Left forelimb (tissue), 1 donor: ENCODE measurements at regions not wholly inside any gene's neighbourhood (a gene's known extent, or its start where the extent isn't known, plus 50 kb on each side); places are given as distances from the start of the nearest gene placed in this dataset.

Source experiments
- DNase-seq: peaks from one replicate; pipeline ENCODE4 v3.0.0-alpha.2; 2018; ENCODE audit warnings: low spot score

DNA sequence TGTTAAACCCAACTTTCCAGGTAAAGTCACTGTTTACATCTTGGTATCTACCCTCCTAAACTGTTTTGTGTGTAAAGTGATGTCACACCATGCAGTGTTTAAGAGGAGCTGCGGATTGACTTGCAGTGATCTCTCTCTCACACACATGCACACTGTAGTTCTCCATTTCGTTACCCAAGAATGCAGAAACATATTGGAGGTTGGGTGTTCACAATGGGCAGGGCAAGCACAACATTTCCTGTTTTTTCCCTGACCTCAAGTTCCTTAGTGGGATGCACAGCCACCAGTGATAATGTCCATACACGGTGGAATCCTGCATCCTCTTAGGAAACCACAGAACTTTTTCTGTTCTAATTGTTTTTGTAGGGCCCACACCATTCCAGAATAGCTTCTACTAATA is 85.3 kb upstream of the CFAP20DC start:
- no peak for DNase-seq

DNA sequence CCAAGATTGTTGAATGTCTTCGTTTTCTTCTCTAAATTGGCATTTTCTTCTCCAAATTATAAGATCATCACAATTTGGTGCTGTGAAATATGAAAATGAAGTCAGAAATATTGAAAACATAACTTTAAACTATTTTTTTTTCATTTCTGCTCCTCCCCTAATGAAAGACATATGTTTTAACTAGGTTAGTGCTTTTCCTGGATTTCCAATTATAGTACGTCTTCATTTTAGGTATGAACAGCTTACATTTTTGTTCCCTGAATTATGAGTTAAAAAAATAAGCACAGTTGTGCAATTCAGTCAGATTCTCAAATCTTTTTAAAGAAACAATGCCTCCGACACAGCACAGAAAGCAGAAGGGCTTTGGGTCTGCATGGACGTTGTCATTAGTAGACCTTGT is 83.5 kb upstream of the CFAP20DC start:
- no peak for DNase-seq

DNA sequence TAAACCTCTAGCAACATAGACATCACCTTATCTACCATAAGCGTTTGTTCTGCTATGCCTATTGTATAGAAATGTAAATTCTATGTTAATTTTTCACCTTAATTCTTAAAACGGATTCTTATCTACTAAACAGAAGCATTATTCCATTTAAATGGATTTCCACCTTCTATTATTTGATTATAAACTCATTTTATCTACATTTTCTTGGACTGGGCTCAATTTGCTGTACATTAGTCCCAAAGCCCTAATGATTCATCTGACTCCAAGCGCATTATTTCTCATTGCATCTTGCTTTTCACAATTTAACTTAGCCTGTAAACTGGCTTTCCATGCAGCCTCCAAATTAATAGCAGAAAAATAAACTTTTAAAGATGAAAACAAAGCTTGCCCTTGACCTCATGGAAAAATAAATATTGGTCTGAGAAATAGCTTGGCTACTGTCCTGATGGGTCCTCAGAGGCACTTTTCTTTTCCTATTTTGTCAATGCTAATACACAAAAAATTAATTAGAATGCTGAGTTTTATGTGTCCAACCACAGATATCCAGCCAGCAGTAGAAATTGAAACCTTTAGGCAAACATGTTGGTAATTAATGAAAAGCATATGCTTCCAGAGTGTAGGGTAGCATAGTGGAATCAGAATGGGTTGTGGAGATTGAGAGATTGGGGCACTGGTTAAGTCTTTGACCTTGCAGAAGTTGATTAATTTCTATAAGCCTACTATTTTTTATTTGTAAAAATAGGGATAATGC is 81.4 kb upstream of the CFAP20DC start:
- DNase-seq = no peak

DNA sequence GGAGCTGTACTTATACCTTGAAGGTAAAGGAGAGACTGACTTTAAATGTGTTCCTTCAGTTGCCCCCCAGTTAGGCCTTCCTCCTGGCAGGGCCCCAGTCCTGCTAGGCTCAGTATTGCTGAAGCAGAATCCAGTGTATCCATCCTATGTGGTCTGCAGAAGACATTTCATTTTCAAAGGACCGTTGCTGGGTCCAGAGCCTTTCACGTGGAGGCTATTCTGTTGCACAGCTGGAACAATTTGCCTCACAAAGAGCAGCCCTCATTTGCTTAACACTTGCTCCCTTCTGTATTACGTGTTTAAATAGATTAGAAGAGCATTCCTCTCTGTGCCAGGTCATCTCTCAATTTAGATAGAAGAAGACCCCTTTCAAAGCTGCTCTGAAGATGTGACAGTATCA is 78.9 kb upstream of the CFAP20DC start:
- no peak for DNase-seq

DNA sequence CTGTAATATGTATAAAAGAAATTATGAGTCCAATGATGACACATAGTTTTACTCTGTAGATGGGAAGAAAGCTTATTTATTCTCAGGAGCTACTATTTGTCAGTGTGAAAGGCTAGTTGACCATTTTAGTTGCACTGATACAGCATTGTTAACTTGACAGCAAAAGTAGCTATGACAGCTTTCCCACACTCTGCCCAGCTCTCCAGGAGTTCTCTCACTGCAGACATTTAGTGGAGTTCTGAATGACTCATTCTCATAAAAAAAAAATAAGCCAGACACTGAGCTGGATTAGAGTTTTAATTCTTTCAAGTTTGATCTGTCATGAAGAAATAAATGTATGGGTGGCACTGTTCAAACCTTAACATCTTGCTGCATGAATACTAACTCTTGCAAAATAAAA is 77.2 kb upstream of the CFAP20DC start:
- no peak for DNase-seq

DNA sequence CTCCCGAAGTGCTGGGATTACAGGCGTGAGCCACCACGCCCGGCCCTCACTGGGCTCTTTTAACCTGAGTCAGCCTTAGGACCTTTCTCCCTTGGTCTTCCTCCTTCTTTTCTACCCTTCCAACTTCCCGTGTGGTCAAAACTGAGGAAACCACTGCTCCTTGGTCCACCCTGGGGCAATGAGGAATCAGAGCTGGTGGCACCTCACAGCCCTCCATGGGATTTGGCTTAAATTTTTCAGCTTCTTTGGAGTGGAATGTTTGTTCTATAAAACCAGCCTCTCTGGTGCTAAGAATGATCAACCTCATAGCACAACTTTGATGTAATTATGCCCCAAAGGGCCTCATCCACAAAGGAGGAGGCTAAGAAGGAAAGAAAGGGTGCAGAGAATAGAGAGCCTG is 76.6 kb upstream of the CFAP20DC start:
- no peak for DNase-seq

DNA sequence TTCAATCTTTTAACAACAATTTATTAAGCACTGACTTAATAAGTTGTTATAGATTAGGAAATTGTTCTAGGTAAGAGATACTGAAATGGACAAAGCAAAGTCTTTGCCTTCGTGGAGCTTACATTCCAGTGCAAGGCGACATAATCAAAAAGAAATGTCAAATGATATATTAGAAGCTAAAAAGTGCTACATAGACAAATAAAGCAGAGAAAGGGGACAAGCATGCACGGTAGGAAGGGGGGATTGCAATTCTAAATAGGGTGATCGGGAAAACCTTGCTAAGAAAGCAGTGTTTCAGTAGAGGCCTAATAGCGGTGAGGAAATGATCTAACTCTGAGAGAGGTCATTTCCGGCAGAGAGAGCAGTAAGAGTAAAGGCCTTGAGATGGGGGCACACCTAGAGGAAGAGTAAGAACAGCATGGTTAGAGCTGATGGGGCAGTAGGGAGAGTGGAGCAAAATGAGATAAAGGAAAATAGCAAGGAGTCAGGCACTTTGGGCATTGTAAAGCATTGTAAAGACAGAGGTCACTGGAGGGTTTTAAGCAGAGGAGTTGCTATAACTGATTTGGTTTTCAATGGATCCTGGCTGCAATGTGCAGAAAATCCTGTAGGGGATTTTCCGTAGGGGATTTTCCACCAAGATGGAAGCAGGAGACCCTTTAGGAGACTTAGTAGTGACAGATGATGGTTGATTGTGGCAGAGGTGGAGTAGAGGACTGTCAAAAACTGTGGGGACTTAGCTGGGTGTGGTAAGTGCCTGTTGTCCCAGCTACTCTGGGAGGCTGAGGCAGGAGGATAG is 71.7 kb upstream of the CFAP20DC start:
- no peak for DNase-seq

DNA sequence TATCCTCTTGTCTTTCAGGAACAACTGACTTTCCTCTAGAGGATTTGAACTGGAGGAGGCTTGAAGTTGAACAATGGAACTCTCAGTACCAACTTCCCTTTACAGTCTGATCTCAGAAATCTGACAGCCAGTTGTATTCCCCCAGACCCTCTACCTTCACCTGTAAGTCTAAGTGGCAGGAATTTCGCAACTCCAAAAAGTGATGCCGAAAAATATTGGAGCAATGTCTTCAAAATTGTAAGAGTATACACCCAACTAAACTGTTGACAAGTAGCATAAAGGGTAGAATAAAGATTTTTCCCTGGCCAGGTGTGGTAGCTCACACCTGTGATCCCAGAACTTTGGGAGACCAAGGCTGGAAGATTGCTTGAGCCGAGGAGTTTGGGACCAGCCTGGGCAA is 69.1 kb upstream of the CFAP20DC start:
- DNase-seq = no peak

DNA sequence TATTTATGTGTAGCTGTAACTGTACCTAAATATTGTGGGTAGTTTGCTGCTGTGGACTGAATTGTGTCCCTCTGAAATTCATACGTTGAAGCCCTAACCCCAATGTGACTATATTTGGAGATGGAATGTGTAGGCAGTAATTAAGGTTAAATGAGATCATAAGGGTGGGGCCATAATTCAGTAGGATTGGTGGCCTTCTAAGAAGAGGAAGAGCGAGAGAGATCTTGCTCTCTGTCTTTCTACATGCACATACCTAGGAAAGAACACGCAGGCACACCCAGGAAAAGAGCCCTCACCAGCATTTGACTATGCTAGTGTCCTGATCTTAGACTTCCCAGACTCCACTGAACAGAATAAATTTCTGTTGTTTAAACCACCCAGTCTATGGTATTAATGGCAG is 67.6 kb upstream of the CFAP20DC start:
- no peak for DNase-seq

DNA sequence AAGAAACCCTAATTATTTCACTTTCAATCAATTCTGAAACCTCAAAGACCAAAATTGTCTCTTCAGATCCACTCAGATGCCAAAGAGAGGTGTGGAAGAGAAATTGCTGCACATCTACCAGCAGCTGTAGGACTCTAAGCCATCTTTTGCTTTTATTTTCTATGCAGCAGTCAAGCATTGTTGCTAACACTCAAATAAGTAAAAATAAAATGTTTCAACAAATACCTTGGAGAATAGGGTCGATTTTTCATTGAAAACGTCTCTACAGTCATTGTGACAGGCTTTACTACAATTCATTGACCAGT is 66.4 kb upstream of the CFAP20DC start:
- DNase-seq = no peak

DNA sequence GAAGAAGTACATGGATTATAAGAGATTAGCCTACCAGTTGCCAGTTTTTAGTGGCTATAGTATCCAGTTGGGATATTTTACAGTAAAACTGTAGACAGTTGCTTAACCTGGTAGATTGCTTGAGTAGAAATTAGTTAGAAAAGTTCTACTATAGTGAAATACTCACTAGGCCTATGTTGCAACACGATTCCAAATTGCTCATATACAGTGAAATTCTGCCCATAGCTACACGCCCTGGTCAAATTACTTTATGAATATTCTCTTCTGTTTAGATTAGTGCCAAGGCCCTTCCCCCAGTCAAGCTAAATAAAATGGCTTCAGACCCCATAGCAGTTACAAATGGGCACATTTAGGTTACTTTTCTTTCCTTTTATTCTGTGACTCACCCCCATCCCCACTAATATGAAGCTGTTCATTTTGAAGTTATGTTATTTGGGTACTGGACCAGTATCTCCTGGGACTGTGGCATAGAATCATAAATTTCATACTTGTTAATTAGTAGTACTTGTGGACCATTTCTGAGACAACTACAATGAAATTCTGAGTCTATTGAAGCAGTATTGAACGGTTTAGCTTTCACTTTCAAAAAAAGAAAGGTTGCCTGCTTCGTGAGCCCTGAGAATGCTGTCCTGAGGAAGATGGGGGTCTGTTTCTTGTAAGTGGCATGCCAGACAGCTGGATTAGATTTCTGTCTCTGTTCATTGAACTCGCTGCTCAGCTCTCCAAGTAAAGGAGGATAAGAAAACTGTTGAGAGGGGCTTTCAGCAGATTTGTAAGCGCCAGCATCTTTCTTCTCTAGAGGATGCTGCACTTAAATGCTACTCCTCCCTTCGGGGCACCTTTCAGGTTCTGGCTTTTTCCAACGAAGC is 65.8 kb upstream of the CFAP20DC start:
- DNase-seq = no peak

DNA sequence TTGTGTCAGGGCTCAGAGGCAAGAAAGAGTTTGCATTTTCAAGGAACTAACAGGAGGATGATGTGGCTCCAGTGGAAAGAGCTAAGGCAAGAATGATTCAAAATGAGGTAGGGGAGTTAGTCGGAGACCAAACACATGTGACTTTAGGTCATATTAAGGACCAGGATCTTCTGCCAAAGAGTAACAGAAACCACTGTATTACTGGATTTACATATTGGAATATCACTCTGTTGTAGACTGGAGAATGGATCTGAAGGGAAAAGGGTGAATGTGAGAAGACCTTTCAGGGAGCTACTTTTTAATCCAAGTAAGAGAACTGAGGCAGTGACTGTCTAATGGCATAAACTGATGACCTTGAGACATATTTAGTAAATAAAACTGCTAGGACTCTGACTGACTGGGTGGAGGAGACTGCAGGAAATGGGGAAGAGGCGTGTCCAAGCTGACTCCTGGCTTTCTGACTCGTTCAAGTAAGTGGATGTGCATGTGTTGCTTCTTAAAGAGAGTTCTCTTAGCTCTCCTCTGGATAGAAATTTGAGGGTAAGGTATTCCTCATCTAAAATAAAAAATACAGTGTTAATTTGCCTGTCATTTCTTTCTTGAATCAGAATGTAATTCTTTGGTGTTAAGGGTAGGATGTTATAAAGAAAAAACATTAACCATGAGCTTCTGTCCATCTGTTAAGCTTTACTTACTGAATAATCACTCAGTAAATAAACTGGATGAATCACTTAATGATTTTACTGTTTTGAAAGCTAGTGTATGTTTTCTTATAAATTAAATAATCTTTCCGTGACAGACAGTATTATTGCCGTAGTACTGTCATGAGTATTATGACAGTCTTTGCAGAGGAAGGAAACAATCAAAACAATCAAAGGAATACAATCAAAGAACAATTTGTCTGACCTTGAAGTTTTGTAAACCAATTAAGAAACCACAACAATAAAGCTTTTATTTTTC is 58.3 kb upstream of the CFAP20DC start:
- DNase-seq = no peak

DNA sequence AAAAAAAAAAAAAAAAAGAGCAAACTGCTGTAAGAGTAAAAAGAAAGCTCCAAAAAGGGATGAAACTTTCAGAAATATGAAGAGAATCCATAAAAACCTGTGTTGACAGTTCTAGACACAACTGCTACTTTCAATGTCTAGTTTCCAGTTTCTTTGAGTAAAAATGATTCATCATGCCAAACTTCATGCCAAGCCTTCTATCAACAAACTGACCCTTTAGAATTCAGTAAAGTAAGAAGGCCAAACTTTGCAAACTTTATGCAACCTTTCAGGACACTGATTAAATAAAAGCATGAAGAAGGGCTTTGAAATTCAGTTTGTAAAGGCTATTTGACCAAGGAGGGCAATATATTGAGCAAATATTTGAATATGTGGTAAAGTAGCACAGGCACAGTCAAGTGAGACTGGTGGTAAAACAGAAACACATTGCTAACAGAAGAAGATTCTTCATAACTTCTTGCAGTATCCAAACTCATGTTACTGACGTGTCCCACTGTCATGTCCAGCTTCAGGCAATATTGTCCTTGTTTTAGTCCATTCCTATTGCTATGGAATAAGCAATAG is 56.3 kb upstream of the CFAP20DC start:
- no peak for DNase-seq

DNA sequence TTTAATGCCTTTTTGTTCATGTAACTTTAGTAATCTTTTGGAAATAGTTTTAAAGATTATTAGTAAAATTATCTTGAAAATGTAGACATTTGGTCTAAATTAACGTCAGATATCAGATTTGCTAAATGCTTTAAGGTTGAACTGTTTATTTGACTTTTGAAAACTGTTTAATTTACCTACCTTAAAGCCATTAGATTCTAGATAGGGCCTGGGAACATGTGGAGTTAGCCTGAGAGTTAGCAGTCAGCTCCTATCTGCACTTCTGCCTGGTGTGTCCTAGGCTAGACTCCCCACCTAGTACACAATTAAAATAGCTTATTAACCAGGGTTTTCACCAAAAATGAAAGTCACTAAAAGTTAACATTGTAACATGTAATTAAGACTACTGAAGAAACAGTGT is 53.7 kb upstream of the CFAP20DC start:
- no peak for DNase-seq

DNA sequence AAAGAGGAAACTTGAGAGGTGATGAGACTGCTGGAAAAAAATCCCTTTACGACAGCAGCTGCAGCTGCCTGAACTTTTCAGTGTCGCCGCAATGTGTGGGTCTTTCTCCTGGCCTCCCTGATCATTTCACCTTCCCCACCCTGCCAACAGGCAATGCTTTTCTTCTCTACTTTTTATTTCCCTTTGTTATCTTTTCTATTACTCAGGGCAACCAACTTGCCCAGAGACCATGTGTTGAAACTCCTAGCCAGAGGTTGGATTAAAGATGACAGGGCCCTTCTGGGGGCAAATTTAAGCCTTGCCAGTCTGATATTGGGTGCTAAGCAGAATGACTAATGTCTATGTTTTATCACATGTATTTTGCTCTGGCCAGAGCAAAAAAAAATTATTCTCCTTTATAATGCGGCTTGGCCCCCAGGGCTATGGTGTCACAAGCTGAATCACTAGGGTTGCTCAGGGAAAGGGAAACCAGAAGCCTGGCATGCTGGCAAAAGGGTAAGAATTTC is 51.5 kb upstream of the CFAP20DC start:
- DNase-seq = no peak
